Naive thymus-derived CD8-positive, alpha-beta T cell (primary cell): ENCODE measurements at regions not wholly inside any gene's neighbourhood (a gene's known extent, or its start where the extent isn't known, plus 50 kb on each side); places are given as distances from the start of the nearest gene placed in this dataset.

Experiments used
- ATAC-seq, 2 donors: fragments of 150-1000 bp; cut with Tn5 transposase in 1 of 2; sonication (Bioruptor Pico), chemical (Tn5 transposase) in 1 of 2; 1 replicate in 1 of 2; 2 replicates in 1 of 2; pipeline ENCODE4 v1.10.0; 2021; ENCODE audit warnings: mild to moderate bottlenecking in 2 of 2, moderate library complexity in 2 of 2
- POLR2A ChIA-PET: fragments of 350-600 bp; sonication (Branson Sonifier 250); formaldehyde crosslinking; loops from one replicate; lab custom pipeline; 2021; ENCODE audit warnings: antibody characterized with exemption; lab: Charles Lee
- DNase-seq, 10 donors: peaks; one replicate each; pipeline versions ENCODE4 v3.0.0 to v3.0.0-alpha.2; 2020 to 2022
- H3K27ac Mint-ChIP-seq, 10 donors: one replicate each; pipeline ENCODE4 v1.8.0; 2020 to 2022; ENCODE audit warnings: mild to moderate bottlenecking in 10 of 10, mixed read lengths in 10 of 10, moderate library complexity in 4 of 10, inconsistent platforms in 1 of 10
- H3K27me3 Mint-ChIP-seq, 5 donors: one replicate each; pipeline ENCODE4 v1.8.0; 2021 to 2022; ENCODE audit warnings: mixed read lengths in 5 of 5
- H3K36me3 Mint-ChIP-seq, 3 donors: one replicate each; pipeline ENCODE4 v1.8.0; 2020 to 2022; ENCODE audit warnings: mixed read lengths in 3 of 3, mild to moderate bottlenecking in 2 of 3, inconsistent platforms in 1 of 3
- H3K4me1 Mint-ChIP-seq, 4 donors: one replicate each; pipeline ENCODE4 v1.8.0; 2021 to 2022; ENCODE audit warnings: mixed read lengths in 4 of 4
- H3K4me3 Mint-ChIP-seq, 10 donors: one replicate each; pipeline ENCODE4 v1.8.0; 2020 to 2022; ENCODE audit warnings: mild to moderate bottlenecking in 10 of 10, mixed read lengths in 10 of 10, moderate library complexity in 6 of 10, inconsistent platforms in 1 of 10
- H3K9me3 Mint-ChIP-seq, 9 donors: one replicate each; pipeline ENCODE4 v1.8.0; 2020 to 2022; ENCODE audit warnings: mixed read lengths in 9 of 9, mild to moderate bottlenecking in 3 of 9, inconsistent platforms in 1 of 9, moderate library complexity in 1 of 9

- DNase-seq: no peak
- ATAC-seq: no peak
- POLR2A ChIA-PET: no interaction called here
Observed at GRCh38 chr17:27232328-27232727, 61.6 kb upstream of the WSB1 start.

GRCh38 chr17:27233059-27233458 is 60.9 kb upstream of the WSB1 start:
- H3K27ac Mint-ChIP-seq: peak overlapping the region in 1 of 10 donors; percentile 54
- no peaks in the 10 kb centered on the region for H3K36me3 Mint-ChIP-seq
- POLR2A ChIA-PET: no interaction called here
- H3K9me3 Mint-ChIP-seq: no peaks in the 10 kb centered on the region
- DNase-seq (no peak), ATAC-seq (no peak)
- no peak overlapping the region for H3K4me3 Mint-ChIP-seq
- peaks cover 0 to 3% (median 0%) of the 10 kb centered on the region in 4 donors for H3K4me1 Mint-ChIP-seq
- H3K27me3 Mint-ChIP-seq: peaks cover 0 to 1% (median 0%) of the 10 kb centered on the region in 5 donors

More at GRCh38 chr17:27232328-27232727, 61.6 kb upstream of the WSB1 start:
- peaks cover 0 to 1% (median 0%) of the 10 kb centered on the region in 5 donors for H3K27me3 Mint-ChIP-seq
- H3K27ac Mint-ChIP-seq: no peak overlapping the region
- H3K4me3 Mint-ChIP-seq: no peak overlapping the region
- H3K4me1 Mint-ChIP-seq: peaks cover 0 to 3% (median 0%) of the 10 kb centered on the region in 4 donors
- no peaks in the 10 kb centered on the region for H3K36me3 Mint-ChIP-seq
- H3K9me3 Mint-ChIP-seq: no peaks in the 10 kb centered on the region

- ATAC-seq: no peak
- no peak for DNase-seq
- Mint-ChIP-seq H3K36me3 (no peaks in the 10 kb centered on the region), H3K4me1 (peaks cover 0 to 3% (median 0%) of the 10 kb centered on the region in 4 donors), H3K9me3 (no peaks in the 10 kb centered on the region), H3K27ac (peak overlapping the region in 1 of 10 donors; percentile 4), H3K4me3 (no peak overlapping the region), H3K27me3 (peaks cover 0 to 1% (median 0%) of the 10 kb centered on the region in 5 donors)
- POLR2A ChIA-PET: no interaction called here
Observed at GRCh38 chr17:27233776-27234175, 60.1 kb upstream of the WSB1 start.

- H3K4me1 Mint-ChIP-seq: peaks cover 0 to 8% (median 0%) of the 10 kb centered on the region in 4 donors
- peak; percentile 70 to 76 for ATAC-seq
- peak; percentile 46 to 82 (median 66) for DNase-seq
- POLR2A ChIA-PET: interaction anchor here (0.7 to 2.5 kb wide), 5 partner anchors 57 to 364 kb away, joined by 3 to 11 read pairs (median 5); no protein-coding TSS in a partner anchor
- no peaks in the 10 kb centered on the region for H3K9me3 Mint-ChIP-seq
- peaks cover 0 to 5% (median 1%) of the 10 kb centered on the region in 5 donors for H3K27me3 Mint-ChIP-seq
- no peak overlapping the region for H3K27ac Mint-ChIP-seq
- no peak overlapping the region for H3K4me3 Mint-ChIP-seq
- H3K36me3 Mint-ChIP-seq: no peaks in the 10 kb centered on the region
Observed at GRCh38 chr17:27236717-27237315, 57.1 kb upstream of the WSB1 start.

GRCh38 chr17:27237890-27238289 is 56.0 kb upstream of the WSB1 start:
- Mint-ChIP-seq H3K27ac (peak overlapping the region in 1 of 10 donors; percentile 88), H3K9me3 (no peaks in the 10 kb centered on the region), H3K36me3 (no peaks in the 10 kb centered on the region), H3K27me3 (peaks cover under 1 to 9% (median 5%) of the 10 kb centered on the region in 5 donors), H3K4me1 (peaks cover 0 to 8% (median 0%) of the 10 kb centered on the region in 4 donors), H3K4me3 (no peak overlapping the region)
- DNase-seq (no peak), ATAC-seq (no peak)
- POLR2A ChIA-PET: interaction anchor here (0.6 to 2.5 kb wide), 3 partner anchors 56 to 413 kb away, joined by 3 to 6 read pairs (median 3); no protein-coding TSS in a partner anchor

GRCh38 chr17:27239046-27239445 is 54.9 kb upstream of the WSB1 start:
- H3K27ac Mint-ChIP-seq: no peak overlapping the region
- peaks cover under 1 to 17% (median 10%) of the 10 kb centered on the region in 5 donors for H3K27me3 Mint-ChIP-seq
- POLR2A ChIA-PET: interaction anchor here (2.5 kb wide), 1 partner anchor 361 kb away, joined by 6 read pairs; no protein-coding TSS in a partner anchor
- no peak for DNase-seq
- no peak overlapping the region for H3K4me3 Mint-ChIP-seq
- H3K9me3 Mint-ChIP-seq: no peaks in the 10 kb centered on the region
- no peak for ATAC-seq
- H3K36me3 Mint-ChIP-seq: no peaks in the 10 kb centered on the region
- H3K4me1 Mint-ChIP-seq: peaks cover 0 to 7% (median 0%) of the 10 kb centered on the region in 4 donors

GRCh38 chr17:27239584-27239983 is 54.3 kb upstream of the WSB1 start:
- Mint-ChIP-seq H3K4me1 (peaks cover 0 to 10% (median 0%) of the 10 kb centered on the region in 4 donors), H3K27ac (no peak overlapping the region), H3K4me3 (no peak overlapping the region), H3K9me3 (no peaks in the 10 kb centered on the region), H3K36me3 (no peaks in the 10 kb centered on the region), H3K27me3 (peaks cover 0 to 18% (median 10%) of the 10 kb centered on the region in 5 donors)
- POLR2A ChIA-PET: no interaction called here
- ATAC-seq: no peak
- no peak for DNase-seq

- Mint-ChIP-seq H3K4me1 (peaks cover 0 to 17% (median 2%) of the 10 kb centered on the region in 4 donors), H3K27me3 (peaks cover 0 to 18% (median 10%) of the 10 kb centered on the region in 5 donors), H3K27ac (no peak overlapping the region), H3K4me3 (no peak overlapping the region), H3K36me3 (no peaks in the 10 kb centered on the region), H3K9me3 (no peaks in the 10 kb centered on the region)
- POLR2A ChIA-PET: no interaction called here
- ATAC-seq (no peak), DNase-seq (no peak)
Observed at GRCh38 chr17:27240086-27240801, 53.7 kb upstream of the WSB1 start.

GRCh38 chr17:27240802-27241155 is 53.1 kb upstream of the WSB1 start:
- H3K9me3 Mint-ChIP-seq: no peaks in the 10 kb centered on the region
- ATAC-seq (no peak), DNase-seq (no peak)
- H3K36me3 Mint-ChIP-seq: no peaks in the 10 kb centered on the region
- H3K4me1 Mint-ChIP-seq: peaks cover 0 to 21% (median 4%) of the 10 kb centered on the region in 4 donors
- POLR2A ChIA-PET: no interaction called here
- peaks cover 0 to 18% (median 10%) of the 10 kb centered on the region in 5 donors for H3K27me3 Mint-ChIP-seq
- no peak overlapping the region for H3K4me3 Mint-ChIP-seq
- no peak overlapping the region for H3K27ac Mint-ChIP-seq

GRCh38 chr17:27241346-27241946 is 52.5 kb upstream of the WSB1 start:
- peaks cover 0 to 23% (median 4%) of the 10 kb centered on the region in 4 donors for H3K4me1 Mint-ChIP-seq
- no peaks in the 10 kb centered on the region for H3K9me3 Mint-ChIP-seq
- DNase-seq (no peak), ATAC-seq (no peak)
- no peak overlapping the region for H3K4me3 Mint-ChIP-seq
- H3K27ac Mint-ChIP-seq: no peak overlapping the region
- H3K27me3 Mint-ChIP-seq: peaks cover 0 to 18% (median 10%) of the 10 kb centered on the region in 5 donors
- POLR2A ChIA-PET: no interaction called here
- H3K36me3 Mint-ChIP-seq: no peaks in the 10 kb centered on the region

GRCh38 chr17:27242951-27243350 is 51.0 kb upstream of the WSB1 start:
- no peak for ATAC-seq
- Mint-ChIP-seq H3K4me1 (peaks cover 0 to 23% (median 4%) of the 10 kb centered on the region in 4 donors), H3K27ac (no peak overlapping the region), H3K9me3 (no peaks in the 10 kb centered on the region), H3K27me3 (peaks cover 0 to 18% (median 10%) of the 10 kb centered on the region in 5 donors), H3K4me3 (no peak overlapping the region), H3K36me3 (no peaks in the 10 kb centered on the region)
- POLR2A ChIA-PET: no interaction called here
- no peak for DNase-seq

- peaks cover 0 to 20% (median 10%) of the 10 kb centered on the region in 5 donors for H3K27me3 Mint-ChIP-seq
- H3K4me3 Mint-ChIP-seq: no peak overlapping the region
- POLR2A ChIA-PET: no interaction called here
- no peaks in the 10 kb centered on the region for H3K9me3 Mint-ChIP-seq
- H3K36me3 Mint-ChIP-seq: no peaks in the 10 kb centered on the region
- ATAC-seq: no peak
- DNase-seq: no peak
- peak overlapping the region in 1 of 10 donors; percentile 65 for H3K27ac Mint-ChIP-seq
- peaks cover 0 to 22% (median 4%) of the 10 kb centered on the region in 4 donors for H3K4me1 Mint-ChIP-seq
Observed at GRCh38 chr17:27244011-27244410, 49.9 kb upstream of the WSB1 start.
